ENCODE measurements at regions not wholly inside any gene's neighbourhood (a gene's known extent, or its start where the extent isn't known, plus 50 kb on each side); places are given as distances from the start of the nearest gene placed in this dataset.

DNA sequence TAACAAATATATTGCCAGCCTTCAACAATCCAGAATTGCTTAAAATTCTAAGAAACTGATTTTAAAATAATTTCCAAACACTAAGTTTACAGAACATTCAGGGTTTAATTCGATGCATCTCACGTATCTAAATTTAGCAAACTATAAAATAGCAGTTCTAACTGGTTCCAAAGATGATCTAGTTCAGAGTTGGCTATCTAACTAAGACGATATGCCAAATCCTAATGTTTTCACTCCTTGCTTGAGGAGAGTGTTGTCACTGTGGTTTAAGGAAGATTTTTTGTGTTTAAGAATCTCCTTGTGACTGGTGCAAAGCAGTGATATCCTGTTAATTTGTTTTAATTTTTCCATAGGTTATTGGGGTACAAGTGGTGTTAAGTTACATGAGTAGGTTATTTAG, 311.5 kb upstream of the ID4 start:
- no peaks in the 10 kb centered on the region for H3K36me3 ChIP-seq
- H3K4me3 ChIP-seq, result no peak overlapping the region
- no peak for TF ChIP-seq EP300 (IDR thresholded peaks at IDR 0.05)
- TF ChIP-seq POLR2A (IDR thresholded peaks at IDR 0.05), result no peak
- no peak for TF ChIP-seq POLR2AphosphoS5 (IDR thresholded peaks at IDR 0.05)
- TF ChIP-seq, protein P1, sequence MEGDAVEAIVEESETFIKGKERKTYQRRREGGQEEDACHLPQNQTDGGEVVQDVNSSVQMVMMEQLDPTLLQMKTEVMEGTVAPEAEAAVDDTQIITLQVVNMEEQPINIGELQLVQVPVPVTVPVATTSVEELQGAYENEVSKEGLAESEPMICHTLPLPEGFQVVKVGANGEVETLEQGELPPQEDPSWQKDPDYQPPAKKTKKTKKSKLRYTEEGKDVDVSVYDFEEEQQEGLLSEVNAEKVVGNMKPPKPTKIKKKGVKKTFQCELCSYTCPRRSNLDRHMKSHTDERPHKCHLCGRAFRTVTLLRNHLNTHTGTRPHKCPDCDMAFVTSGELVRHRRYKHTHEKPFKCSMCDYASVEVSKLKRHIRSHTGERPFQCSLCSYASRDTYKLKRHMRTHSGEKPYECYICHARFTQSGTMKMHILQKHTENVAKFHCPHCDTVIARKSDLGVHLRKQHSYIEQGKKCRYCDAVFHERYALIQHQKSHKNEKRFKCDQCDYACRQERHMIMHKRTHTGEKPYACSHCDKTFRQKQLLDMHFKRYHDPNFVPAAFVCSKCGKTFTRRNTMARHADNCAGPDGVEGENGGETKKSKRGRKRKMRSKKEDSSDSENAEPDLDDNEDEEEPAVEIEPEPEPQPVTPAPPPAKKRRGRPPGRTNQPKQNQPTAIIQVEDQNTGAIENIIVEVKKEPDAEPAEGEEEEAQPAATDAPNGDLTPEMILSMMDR (IDR thresholded peaks at IDR 0.05), result no peak
- H3K27ac ChIP-seq, result no peak overlapping the region
- H3K4me1 ChIP-seq, result peaks cover 0 to 23% (median 21%) of the 10 kb centered on the region in 4 donors
- no peaks in the 10 kb centered on the region for H3K27me3 ChIP-seq
- DNase-seq, result no peak
- intact Hi-C loops (cut with DNase I), result no loop called here
- WGBS, 2 donors, result 75 to 82% methylated on average over 3 of the region's 3 CpGs
- no peaks in the 10 kb centered on the region for H3K9me3 ChIP-seq

DNA sequence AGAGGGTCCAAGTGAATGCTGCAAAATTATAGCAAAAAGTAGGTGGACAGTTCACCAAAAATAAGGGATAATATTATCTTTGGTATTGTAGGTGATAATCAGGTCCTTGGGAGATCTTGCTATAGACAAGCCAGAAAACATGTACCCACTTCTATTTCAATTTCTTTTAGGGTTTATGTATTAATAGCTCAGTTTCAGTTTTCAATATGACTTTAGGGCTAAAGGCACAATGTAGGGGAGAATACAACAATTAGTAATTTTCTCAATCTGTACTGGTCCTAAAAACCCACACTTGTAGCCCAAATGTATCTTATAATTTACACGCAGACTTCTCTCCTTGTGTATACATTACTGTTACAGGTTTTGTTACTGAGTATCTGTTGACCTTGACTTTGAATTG, 307.0 kb upstream of the ID4 start:
- intact Hi-C loops (cut with DNase I), result no loop called here
- H3K36me3 ChIP-seq, result no peaks in the 10 kb centered on the region
- no peak for DNase-seq
- H3K27ac ChIP-seq, result no peak overlapping the region
- H3K4me1 ChIP-seq, result peaks cover 0 to 8% (median 5%) of the 10 kb centered on the region in 4 donors
- H3K4me3 ChIP-seq, result no peak overlapping the region
- H3K27me3 ChIP-seq, result no peaks in the 10 kb centered on the region
- WGBS, 2 donors, result 89 to 94% methylated on average over 1 of the region's 1 CpG
- no peak for TF ChIP-seq POLR2AphosphoS5 (IDR thresholded peaks at IDR 0.05)
- TF ChIP-seq, protein P1 (IDR thresholded peaks at IDR 0.05), result no peak
- no peak for TF ChIP-seq POLR2A (IDR thresholded peaks at IDR 0.05)
- TF ChIP-seq EP300 (IDR thresholded peaks at IDR 0.05), result no peak
- H3K9me3 ChIP-seq, result no peaks in the 10 kb centered on the region

DNA sequence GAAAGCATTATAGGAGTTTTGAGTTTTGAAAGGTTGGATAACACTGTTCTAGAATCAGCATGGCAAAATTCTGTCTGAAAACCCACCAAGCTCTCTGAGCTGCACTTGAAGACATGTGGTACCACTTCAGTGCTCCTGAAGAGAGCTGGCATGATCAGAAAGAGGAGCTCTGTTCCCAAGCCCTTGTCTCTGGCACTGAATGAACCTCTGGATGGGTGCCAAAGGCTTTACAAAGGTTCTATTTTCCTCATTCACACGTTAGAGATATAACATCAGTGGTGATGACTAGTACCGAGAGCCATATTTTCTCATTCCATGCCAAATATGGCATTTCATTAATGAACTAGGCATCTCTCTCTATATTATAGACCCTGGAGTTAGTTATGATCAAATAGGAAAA, 301.8 kb upstream of the ID4 start:
- 17 to 64% methylated on average over 2 of the region's 2 CpGs for WGBS, 2 donors
- DNase-seq, result no peak
- no peaks in the 10 kb centered on the region for H3K4me1 ChIP-seq
- no peak overlapping the region for H3K4me3 ChIP-seq
- H3K9me3 ChIP-seq, result no peaks in the 10 kb centered on the region
- H3K27ac ChIP-seq, result no peak overlapping the region
- H3K27me3 ChIP-seq, result no peaks in the 10 kb centered on the region
- no peaks in the 10 kb centered on the region for H3K36me3 ChIP-seq
- intact Hi-C loops (cut with DNase I), result no loop called here
- no peak for TF ChIP-seq POLR2A (IDR thresholded peaks at IDR 0.05)
- TF ChIP-seq EP300 (IDR thresholded peaks at IDR 0.05), result no peak
- TF ChIP-seq, protein P1 (IDR thresholded peaks at IDR 0.05), result no peak
- no peak for TF ChIP-seq POLR2AphosphoS5 (IDR thresholded peaks at IDR 0.05)

DNA sequence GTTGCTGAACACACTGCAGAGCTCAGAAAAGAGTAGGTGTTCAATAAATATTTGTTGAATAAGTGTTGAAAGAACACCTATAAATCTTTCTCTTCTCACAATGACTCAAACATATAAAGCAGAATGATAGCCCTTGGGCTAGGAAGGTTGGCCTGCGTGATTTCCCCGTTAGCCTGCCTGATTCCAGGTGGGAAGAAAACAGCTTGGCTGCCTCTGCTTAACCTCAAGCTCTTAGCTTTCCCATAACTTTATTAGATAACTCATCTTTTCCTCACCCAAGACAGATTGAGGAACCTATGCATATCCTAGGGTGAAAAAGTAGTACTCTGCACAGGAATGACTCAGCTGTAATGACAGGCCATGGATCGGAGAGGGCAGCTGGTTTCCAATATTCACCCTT, 300.3 kb upstream of the ID4 start:
- no peak overlapping the region for H3K27ac ChIP-seq
- intact Hi-C loops (cut with DNase I), result no loop called here

DNA sequence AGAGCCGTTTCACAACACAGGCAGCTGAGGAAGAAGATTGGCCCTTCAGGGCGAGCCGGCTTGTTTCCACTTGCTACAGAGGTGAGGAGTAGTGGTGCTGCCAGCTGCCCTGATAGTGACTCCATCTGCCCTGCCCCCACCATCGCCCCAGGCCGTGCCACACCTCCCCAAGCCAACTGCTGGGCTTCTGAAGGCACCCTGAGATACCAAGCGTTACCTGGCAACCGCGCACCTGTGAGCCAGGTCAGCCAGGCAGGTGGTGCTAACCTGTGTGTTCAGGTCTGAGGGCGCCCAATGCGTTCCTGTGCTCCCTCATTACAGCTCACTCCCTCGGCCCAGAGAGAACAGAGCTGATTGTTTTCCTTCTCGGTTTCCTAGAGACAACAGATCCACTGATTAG, 299.1 kb upstream of the ID4 start:
- WGBS, 2 donors, result 17 to 67% methylated on average over 12 of the region's 12 CpGs
- intact Hi-C loops (cut with DNase I), result no loop called here

More for the DNA sequence above, 300.3 kb upstream of the ID4 start:
- Histone ChIP-seq H3K9me3 (no peaks in the 10 kb centered on the region), H3K27me3 (no peaks in the 10 kb centered on the region), H3K4me3 (no peak overlapping the region), H3K4me1 (no peaks in the 10 kb centered on the region), H3K36me3 (no peaks in the 10 kb centered on the region)
- WGBS, 2 donors, result 80 to 89% methylated on average over 3 of the region's 3 CpGs
- TF ChIP-seq POLR2AphosphoS5 (IDR thresholded peaks at IDR 0.05) (no peak), EP300 (IDR thresholded peaks at IDR 0.05) (no peak)
- no peak for DNase-seq

More for the DNA sequence above, 299.1 kb upstream of the ID4 start:
- Histone ChIP-seq H3K36me3 (no peaks in the 10 kb centered on the region), H3K4me3 (no peak overlapping the region), H3K27me3 (no peaks in the 10 kb centered on the region), H3K9me3 (no peaks in the 10 kb centered on the region), H3K27ac (no peak overlapping the region), H3K4me1 (no peaks in the 10 kb centered on the region)
- no peak for TF ChIP-seq POLR2AphosphoS5 (IDR thresholded peaks at IDR 0.05)
- TF ChIP-seq, protein P1 (IDR thresholded peaks at IDR 0.05), result no peak
- no peak for TF ChIP-seq POLR2A (IDR thresholded peaks at IDR 0.05)
- no peak for TF ChIP-seq EP300 (IDR thresholded peaks at IDR 0.05)
- no peak for DNase-seq

Data from sigmoid colon (tissue), 6 donors.